ENCODE measurements at regions not wholly inside any gene's neighbourhood (a gene's known extent, or its start where the extent isn't known, plus 50 kb on each side); places are given as distances from the start of the nearest gene placed in this dataset.

DNA sequence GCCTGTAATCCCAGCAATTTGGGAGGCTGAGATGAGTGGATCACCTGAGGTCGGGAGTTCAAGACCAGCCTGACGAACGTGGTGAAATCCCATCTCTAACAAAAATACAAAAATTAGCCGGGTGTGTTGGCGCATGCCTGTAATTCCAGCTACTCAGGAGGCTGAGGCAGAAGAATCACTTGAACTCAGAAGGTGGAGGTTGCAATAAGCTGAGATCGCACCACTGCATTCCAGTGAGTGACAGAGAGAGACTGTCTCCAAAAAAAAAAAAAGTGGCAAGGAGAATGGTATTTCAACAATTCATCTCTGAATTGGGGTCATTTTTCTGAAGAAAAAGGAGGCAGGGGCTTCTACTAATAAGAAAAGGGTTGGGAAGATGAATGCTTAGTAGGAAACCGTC is 111.5 kb upstream of the NHSL1 start:
- no peak for DNase-seq

DNA sequence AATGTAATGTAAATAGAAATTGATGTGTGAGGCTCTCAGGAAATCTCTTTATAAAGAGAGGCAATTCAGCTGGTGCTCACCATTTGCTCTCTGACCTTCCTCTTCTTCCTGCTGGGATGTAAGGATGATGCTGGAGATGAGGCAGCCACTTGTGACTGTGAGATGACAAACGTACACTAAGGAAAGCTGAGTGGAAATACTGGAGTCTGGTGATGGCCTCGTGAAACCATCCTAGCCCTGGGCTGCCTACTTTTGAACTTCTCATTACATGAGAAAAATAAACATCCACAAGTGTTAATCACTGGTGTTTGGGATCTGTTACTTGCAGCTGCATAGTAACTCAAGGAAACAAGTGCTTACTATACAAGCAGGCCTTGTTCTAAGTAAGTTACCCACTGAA is 114.9 kb upstream of the NHSL1 start:
- no peak for DNase-seq

DNA sequence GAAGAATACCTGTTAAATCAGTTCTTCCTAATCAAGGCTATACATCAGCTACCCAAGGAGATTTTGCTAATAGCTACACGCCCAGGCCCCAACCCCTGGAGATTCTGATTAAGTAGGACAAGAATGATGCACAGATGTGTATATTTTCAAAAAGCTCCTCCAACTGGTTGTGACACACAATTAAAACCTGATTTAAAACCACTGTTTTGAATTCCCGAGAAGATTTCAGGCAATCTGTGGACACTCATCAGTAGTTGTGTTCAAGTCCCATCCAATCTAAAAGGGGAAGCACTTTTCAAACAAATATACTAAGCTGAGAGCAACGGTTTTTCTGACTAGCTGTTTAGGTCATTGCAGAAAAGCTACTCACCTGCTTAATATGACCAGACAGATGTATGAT is 118.9 kb upstream of the NHSL1 start:
- no peak for DNase-seq

DNA sequence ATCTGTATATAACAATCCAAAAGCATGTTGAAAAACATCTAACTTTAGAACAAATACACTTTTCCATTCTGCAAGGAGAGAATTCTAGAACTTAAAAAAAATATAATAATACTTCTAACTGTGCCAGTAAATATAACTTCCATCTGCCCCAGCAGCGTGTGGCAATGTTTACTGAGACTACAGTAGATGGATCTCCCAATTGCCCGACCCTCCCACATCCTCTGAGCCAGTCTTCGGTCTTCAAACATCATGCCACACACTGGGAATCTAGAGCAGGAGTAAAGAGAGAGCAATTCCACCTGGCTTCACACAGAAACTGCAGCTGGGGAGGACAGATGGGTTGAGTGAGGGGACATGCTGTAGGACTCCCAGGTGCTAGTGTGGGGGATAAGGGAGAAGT is 121.3 kb upstream of the NHSL1 start:
- DNase-seq, result no peak

DNA sequence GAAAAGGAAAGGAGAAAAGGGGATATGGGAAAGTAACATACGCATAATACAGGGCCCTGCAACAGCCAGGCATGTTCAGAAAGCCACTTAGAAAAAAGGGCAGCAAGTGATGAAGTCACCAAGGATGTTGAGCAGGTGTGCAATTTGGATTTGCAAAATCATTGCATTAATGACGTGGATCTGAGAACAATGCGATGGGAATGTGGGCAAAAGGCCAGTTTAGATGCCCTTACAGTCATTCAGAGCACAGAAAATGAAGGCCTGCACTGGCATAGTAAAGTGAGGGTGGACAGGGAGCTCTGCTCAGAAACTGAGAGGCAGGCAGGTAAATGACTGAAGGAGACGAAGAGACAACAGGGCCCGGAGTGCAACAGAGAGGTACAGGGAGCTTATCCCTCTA is 123.7 kb upstream of the NHSL1 start:
- no peak for DNase-seq

DNA sequence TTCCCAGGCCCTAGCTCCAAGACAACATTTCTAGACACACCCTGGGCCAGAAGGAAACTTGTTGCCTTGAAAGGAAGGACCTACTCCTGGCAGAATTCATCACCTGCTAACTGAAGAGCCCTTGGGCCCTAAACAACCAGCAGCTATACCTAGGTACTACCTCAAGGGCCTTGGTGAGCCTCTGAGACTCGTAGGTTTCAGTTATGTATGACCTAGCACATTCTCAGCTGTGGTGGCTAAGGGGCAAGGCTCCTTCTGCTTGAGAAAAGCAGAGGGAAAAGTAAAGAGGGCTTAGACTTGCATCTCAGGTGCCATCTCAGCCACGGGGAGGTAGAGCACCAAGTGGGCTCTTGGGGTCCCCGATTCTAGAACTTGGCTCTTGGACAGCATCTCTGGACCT is 132.3 kb upstream of the NHSL1 start:
- no peak for DNase-seq

DNA sequence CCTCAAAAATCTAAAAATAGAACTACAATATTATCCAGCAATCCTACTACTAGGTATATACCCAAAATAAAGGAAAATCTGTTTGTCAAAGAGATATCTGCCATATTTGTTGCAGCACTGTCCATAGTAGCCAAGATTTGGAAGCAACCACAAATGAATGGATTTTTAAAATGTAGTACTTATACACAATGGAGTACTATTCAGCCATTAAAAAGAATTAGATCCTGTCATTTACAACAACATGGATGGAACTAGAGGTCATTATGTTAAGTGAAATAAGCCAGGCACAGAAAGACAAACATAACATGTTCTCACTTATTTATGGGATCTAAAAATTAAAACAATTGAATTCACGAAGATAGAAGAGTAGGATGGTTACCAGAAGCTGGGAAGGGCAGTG is 135.7 kb upstream of the CCDC28A start:
- no peak for DNase-seq

DNA sequence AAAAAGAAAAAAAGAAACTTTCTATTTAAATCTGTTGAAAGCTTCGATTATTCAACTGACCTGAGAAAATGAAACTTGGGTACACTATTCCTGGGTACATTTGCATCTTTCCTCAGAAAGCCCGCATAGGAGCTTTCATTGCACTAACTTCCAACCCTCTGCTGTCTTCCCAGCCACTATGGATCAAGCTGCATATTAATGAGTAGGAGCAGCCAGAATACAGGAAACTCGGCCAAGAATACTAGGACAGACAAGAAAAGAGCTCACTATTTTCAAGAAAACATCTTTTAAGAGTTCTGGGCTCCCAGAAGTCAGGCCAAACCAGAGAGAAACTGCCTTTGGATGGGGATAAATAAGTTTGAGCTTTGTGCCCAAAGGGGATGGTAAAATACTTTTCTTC is 135.0 kb upstream of the CCDC28A start:
- no peak for DNase-seq

DNA sequence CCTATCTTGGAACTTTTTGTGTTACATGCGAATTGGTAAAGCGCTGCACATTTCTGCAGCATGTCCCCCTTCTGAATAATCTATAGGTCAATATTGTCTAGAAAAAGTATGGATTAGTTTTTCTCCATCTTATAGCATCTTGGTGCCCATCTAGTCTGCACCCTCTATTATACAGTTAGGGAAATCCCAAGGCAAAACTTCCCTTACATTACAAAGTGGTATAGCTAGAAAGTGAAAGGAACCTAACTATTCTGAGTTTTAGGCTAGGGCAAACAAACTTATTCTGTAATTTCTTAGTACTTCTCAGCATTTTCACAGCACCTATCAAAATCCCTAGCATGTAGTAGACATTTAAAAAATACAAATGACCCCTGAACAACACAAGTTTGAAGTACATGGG is 133.5 kb upstream of the CCDC28A start:
- DNase-seq, result no peak

DNA sequence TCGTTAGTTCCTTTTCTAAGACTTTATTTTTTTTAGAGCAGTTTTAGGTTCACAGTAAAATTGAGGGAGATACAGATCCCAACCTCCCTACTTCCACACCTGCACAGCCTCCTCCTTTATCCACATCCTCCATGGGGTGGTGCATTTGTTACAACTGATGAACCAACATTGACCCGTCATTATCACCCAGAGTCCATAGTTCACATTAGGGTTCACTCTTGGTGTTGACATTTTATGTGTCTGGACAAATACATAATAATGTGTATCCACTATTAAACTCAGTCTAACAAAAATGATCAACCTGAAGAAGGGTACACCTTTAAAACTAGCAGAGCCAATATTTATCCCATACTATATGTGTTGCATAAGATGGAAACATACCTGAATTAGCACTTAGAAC is 130.4 kb upstream of the CCDC28A start:
- DNase-seq, result no peak

DNA sequence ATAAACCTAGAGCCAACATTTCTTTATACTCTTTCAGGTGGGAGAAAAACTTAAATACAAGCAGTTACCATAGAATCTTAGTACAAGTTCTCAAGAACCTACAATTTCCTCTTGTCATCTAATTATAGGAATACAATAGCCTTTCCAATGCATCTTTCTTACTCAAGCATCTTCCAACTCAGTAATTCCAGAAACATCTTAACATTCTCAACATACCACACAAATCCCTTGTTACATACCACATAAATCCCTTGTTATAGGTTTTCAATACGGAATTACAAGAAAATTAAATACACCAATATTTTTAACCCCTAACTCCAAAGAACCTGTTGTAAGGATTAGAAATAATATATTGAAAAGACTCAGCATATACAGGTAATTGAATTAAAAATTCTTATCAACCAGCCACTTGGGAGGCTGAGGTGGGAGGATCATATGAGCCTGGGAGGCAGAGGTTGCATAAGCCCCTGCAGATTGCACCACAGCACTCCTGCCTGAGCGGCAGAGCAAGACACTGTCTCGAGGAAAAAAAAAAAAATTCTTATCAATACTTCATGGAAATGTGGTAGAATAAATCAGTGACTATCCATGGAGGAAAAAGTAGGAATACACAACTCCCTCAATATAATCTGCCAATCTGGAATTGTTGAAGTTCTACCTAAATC is 127.5 kb upstream of the CCDC28A start:
- DNase-seq, result no peak

DNA sequence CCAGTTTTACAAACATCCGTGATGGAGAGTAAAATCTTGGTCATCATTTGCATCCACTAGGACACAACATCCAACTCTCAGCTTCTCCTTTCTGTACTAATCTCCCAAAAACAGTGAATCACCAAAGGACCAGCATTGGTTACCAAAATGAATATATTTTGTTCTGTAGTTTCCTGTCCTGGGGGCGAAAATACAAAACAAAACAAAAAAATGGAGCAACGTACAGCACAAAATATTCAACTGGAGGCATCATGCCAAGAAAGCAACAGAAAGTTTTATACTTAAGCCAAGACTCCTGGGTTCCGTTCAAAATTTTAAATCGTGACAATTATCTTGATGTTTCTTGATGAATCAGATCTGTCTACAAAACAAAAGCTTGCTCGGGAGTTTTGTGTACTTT is 126.6 kb upstream of the CCDC28A start:
- DNase-seq, result no peak

DNA sequence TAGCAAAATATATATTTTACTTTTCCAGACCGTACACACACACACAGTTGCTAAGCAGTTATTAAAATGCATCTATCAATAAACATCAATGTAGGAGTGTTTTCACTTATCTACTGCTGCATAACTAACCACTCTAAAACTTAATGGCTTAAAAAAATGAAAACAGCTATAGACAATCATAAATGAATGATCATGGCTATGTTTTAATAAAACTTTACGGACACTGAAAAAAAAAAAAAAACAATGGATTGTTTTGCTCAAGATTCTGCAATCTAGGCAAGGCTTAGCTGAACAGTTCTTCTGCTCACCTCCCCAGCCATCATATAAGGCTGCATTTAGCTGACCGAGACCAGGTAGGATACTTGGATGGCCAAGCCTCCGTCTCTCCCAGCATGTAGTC is 125.4 kb upstream of the CCDC28A start:
- no peak for DNase-seq

DNA sequence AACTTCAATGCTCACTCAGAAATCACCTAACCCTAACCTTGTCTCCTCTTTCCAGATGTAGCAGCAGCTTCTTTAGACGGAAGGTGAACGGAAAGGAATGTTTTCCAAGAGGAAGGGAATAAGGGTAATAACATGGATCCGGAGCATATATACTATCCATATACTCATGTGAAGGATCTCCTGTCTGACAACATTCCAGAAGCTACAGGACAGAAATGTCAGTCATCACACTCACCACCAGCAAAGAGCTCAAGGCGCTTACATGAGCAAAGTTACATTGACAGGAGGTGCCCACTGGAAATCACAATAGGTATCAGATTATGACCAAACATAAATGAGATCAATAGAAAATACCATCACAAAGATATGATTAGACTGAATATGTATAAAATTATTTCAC is 122.1 kb upstream of the CCDC28A start:
- DNase-seq, result no peak

DNA sequence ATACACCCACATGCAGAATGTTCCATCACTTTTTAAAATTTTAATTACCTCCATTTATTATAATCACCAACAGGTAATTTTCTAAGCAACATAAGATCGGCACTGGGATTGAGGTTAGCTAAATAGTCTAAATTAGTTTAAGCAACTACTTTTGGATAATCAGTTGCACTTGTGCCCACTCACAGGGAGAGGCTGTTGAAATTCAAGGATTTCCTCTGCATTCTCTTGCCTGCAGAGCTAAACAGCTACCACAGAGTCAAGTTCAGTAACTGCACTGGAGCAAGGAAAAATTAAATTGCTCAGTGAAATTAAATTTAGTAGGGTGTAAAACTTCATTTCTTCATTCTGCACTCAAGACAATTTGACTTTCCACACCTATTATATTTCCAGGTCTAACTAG is 120.7 kb upstream of the CCDC28A start:
- no peak for DNase-seq

DNA sequence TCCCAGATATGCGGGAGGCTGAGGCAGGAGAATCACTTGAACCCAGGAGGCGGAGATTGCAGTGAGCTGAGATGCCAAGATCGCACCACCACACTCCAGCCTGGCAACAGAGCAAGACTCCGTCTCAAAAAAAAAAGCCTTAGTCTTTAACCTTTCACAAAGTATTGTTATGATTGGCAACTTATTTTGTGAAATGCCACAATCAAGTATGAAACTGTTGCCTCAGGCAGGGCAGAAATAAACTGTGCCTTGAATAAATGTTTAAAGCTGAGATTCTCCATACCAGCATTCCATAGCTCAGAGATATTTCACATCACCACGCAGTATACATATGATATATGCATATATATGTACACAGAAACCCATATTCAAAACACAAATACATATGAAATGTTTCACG is 120.1 kb upstream of the CCDC28A start:
- DNase-seq, result no peak

DNA sequence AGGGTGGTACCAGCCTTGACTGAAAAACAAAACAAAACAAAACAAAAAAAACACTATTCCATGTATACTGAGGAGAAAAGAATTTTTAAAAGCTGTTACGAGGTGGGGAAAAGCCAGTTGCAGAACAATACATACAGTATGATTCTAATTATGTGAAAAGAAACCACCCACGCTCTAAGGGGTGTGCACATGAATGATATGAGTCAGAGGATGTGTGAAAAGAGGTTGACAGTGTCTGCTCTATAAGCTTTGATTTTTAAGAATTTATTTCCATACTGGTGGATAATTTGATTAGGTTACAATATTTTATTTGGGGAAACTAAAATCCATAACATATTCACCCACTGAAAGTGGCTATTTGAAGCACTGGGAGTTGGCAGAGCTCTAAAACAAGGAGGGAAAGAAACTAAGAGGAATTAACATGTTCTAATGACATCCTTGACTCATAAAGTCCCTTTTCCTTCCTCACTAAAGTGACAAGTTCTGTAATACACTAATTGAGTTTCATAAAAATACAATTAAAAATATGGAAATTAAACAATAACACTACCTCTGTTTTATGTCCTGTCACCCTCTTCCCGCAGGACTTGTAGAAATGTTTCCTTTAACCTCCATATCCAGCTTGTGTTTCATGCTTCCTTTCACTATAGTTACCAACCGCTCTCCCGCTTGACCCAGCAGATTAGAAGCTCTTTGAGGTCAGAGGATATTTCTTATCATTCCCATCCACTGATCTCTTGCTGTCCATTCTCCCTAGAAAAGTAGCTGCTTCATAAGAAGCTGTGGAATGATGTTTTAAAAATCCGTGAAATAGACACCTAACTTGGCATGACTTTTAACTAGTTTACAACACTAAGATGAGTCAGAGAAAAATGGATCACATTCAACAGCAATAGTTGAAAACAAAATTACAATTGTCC is 118.6 kb upstream of the CCDC28A start:
- no peak for DNase-seq

DNA sequence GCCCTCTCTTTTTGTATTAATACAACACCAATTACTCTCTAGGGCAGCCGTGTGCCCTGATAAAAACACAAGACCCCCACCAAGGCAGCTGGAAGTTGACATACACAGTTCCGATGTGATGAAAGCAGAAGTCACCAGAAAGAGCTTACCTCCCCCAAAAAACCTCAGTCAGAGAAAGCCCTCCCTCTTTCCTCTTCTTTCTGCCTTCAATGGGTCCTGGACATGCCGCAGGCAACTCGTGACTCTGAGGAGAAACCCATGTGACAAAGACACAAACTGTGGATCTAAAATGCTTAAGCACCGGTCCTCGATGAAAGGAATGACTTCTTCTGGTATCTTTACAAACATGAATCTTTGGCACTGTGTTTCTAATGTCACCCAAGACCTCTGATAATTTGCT is 117.7 kb upstream of the CCDC28A start:
- no peak for DNase-seq

DNA sequence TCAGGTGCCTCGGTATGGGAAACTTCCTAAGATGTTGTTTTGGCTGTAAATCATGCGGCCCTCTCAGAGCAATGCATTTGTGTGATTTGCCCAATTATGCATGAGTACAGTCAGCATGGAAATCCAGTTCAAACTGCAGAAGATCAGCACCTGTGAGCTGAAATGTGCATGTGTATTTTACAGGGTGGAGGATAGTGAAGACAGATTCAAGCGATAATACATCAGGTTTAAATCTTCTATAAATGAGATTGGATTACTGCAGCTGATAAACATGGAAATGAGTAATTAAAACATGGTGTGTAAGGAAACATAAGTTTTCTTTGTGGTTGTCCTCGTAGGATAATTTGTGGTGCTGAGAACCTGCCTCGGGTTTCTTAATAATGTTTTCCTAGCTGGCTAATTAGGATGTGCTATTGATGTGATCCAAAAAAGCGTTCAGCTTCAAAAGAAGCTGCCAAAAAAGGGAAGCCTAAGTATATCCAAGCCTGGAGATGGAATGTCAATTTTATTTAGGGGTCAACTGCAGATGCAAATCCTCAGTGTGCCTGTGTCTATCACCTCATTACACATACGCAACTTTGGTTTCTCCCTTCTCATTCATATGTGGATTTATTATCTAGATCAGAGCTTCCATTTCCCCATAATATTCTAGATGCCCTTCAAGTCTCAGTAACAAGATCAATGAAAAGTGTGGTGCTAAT is 117.1 kb upstream of the CCDC28A start:
- no peak for DNase-seq

DNA sequence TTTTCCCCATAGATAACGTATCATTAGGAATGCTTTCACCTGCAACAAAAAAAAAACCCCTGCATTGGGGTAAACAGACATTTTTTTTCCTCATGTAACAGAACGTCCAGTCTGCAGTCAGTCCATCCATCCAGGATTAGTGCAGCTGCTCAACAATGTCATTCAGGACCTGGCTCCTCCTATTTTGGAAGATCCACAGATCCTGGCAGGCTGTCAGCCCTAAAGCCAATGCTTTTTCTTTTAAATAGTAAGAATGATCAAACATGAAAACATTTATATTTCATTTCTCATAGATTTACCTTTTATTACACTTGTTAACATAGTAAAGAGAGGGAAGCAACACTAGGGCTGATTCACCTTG is 116.5 kb upstream of the CCDC28A start:
- DNase-seq, result no peak

DNA sequence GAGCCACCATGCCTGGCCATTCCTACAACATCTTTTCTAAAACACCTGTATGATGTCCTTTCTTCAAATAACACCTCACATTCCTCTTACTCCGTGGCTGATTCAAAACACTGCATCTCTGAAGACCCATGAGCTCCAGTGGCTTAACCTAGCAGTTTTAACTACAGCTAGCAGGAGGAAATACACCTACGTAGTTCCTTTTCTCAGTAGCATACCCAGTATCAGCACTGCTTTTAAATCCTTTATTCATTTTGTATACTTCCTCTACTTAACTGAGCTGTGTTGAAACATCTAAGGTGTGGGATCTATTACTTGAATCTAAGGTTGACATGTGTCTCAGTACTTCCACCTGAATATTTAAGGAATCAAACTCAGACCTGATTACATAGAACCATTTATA is 113.6 kb upstream of the CCDC28A start:
- DNase-seq, result no peak

DNA sequence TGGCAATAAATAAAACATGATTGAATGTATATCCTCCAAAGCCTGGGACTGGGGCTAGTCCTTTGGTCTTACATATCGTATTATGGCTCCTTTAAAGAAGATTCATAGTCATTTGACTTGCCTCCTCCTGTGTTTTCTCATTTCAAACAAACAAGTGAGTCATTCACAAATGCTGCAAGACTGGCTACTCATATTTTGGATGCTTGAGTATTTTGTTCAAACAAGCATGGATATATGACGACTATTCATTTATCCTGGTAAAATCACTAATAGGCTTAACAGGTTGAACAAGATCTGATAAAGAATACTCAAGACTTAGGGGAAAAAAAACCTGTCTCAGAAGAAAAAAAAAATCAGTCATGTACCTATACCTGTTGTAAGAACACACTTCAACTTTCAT is 111.1 kb upstream of the CCDC28A start:
- DNase-seq, result no peak

DNA sequence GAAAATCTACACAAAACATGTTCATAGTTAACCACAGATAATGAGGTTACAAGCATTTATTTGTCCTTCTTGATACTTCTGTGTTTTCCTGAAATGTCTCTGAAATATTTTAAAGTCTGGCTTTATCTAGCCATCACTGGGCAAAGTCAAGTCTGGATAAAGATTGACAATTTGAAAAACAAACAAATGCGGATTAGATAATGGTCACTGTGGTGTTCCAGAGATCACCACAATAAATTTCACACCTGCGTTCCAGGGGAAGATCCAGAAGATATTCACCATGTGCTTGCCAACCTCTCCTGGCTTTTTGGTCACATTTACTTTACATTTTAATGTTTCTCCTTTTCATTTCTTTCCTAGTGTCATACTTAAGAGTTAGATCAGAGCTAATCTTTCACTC is 109.7 kb upstream of the CCDC28A start:
- no peak for DNase-seq

DNA sequence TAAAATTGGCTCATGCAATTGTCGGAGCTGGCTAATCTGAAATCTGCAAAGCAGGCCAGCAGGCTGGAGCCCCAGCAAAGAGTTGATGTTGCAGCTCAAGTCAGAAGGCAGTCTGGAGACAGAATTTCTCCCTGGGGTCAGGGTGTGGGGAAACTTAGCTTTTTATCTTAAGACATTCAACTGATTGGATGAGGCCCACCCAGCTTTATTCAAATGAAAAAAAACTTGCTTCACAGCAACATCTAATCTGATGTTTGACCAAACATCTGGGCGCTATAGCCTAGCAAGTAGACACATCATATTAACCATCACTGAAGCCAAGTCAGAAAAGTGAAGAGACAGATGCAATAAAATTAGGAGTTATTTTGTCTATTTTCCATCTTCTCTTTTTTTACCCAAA is 108.8 kb upstream of the CCDC28A start:
- no peak for DNase-seq
